ENCODE measurements at regions not wholly inside any gene's neighbourhood (a gene's known extent, or its start where the extent isn't known, plus 50 kb on each side); places are given as distances from the start of the nearest gene placed in this dataset.

DNA sequence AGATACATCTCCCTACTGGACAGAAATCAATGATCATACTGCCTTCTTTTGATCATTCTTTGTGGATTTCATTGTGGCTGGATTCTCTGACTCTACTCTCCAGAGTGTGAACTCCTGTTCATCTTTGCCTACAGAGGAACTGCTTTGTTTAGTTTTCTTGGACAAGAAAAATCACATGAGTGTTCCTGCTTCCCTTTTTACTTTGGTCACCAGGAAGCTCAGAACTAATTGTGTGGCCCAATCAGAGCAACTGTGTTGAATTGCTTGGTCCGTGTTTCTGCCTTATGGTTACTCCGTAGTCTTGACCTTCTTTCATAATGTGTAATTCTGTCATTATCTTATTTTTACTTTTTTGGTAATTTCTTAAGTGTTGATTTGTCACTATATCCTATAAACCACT lies 97.0 kb downstream of the MAF start:
- TF ChIP-seq GATA2 (IDR thresholded peaks at IDR 0.05; ENCODE audit: low read depth, low read length) (no peak), GATA3 (IDR thresholded peaks at IDR 0.05; ENCODE audit: low read depth, low read length) (no peak)
